DMS 273 (cell line): ENCODE measurements at regions not wholly inside any gene's neighbourhood (a gene's known extent, or its start where the extent isn't known, plus 50 kb on each side); places are given as distances from the start of the nearest gene placed in this dataset.
A peak's percentile ranks its signal among the peaks of the same experiment; 100 is the strongest.

Experiments used
- DNase-seq: peaks from one replicate; lab custom pipeline; 2025; ENCODE audit not compliant: unreplicated experiment; lab: John Stamatoyannopoulos, UW

GRCh38 chr11:107222431-107222830 lies 204.2 kb upstream of the GUCY1A2 start:
- DNase-seq = no peak

DNA sequence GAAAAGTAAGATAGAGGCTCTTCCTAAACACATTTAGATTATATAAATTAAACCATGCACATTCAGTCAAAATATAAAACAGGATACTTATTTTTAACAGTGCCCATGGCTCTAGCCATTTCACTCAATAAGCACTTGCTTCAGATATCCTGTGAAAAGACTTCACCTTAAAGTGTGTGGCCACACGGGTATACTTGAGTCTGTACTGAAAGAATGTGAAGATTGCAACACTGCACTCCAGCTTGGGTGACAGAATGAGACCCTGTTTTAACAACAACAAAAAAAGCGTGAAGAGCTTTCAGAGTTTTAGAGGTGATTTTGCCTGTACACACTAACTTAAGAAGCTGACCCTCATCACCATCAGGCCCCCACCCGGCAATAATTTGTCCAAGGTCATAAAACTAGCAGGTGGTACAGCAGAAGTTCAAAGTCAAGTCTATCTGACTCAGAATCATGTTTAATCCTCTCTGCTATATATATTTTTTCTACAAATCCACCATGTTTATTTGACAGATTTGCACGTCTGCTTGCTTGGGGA lies 203.5 kb upstream of the GUCY1A2 start:
- no peak for DNase-seq

DNA sequence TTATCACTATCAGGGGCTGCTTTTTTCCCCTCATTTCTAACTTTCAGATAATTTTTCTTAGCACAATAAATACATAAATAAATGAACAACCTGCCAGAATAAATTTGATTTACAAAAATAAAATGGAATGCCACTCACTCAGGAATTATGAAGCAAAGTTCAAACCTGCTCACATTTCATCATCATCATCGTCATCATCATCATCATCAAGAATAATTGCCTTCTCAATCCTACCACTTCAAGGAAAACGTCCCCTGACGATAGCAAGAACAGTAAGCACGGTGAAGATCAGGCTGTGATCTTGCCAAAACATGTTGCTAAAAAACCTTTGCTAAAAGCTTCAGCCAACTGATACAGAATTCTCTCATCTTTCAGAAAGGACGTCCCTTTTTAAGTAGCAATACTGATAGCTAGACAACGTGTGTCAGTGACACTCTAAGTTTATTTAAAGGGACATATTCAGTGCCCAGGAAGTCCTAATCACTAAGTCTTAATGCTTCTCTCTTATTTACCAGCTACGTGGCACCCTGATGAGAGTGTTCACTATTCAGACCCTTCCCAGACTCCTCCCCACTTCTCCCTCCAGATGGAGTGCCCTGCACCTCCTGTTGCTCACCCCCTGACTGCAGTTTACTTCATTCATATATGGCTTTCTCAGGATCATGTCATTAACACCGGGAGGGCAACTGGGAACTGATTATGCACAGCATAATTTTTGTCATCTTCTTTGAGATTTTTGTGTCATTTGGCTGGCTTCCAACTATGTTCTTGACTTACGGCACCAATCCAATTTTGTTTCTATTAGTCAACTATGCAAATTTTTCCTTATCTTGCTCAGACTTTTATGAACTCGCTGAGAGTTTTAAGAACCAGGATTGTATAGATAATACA lies 200.1 kb upstream of the GUCY1A2 start:
- DNase-seq = peak; percentile 15

DNA sequence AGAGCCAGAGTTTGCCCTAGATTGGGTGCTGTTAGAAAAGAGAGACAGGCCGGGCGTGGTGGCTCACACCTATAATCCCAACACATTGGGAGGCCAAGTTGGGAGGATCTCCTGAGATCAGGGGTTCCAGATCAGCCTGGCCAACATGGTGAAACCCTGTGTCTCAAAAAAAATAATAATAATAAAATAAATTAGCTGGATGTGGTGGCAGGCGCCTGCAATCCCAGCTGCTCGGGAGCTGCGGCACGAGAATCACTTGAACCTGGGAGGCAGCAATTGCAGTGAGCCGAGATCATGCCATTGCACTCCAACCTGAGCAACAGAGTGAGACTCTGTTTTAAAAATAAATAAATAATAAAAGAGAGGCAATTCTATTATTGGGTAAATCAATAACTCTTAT lies 199.2 kb upstream of the GUCY1A2 start:
- no peak for DNase-seq

GRCh38 chr11:107215010-107215409 lies 196.7 kb upstream of the GUCY1A2 start:
- DNase-seq = no peak

DNA sequence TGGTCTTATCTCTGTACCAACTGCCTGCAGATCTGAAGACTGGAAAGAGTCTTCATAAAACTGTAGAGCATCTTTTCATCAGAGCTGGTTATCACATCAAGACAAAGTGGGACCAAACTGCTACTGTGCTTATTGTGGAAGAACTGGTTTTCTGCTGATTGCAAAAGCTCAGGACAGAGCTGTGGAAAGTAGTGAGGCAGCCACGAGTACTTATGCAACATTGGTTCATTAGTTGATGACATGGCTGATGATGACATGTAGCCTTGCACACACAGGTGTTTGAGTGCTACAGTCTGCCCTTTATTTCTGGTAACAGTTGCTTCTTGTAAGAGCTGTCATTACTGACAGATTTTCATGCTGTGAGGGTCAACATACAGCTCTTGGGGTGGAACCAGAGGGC lies 185.4 kb upstream of the GUCY1A2 start:
- no peak for DNase-seq

DNA sequence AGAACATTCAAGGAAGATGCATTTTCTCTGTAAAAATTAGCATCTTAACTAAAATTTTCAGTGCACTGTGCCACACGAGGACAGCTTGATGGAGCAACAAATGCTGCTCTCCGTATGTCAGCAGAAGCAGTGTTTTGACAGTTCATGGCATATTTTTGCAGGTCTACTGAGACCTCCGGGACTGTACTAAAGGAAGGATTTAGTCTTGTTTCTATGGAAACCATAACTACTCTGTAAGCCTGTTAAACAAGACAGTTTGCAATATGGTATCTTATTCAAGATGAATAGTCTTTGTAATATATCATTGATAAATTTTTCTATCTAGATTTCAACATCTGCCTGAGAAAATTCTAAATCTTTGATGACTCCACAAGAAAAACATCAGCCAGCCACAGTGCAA lies 184.0 kb upstream of the GUCY1A2 start:
- no peak for DNase-seq

DNA sequence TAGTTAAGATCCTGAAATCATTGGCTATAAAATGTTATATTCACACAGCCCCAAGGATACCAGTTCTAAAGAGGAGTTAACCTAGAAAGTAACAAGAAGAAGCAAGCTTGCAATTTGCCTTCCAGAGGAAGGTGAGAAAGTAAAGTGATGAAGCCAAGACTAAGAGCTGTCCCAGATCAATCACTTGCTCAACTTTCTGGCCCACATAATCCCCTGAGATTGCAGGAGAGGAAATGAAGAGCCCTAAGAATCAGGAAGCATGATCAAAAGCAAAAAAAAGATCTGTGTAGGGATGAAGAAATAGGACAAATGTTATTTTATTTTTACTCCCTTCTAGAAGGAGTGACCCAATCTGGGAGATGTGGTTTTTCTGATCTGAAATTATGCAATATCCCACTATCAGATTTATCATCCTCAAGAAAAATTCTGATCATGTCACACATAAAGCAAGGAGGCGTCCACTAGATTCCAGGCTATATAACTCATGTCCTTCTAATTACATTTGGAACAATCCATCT lies 180.3 kb upstream of the GUCY1A2 start:
- DNase-seq = no peak

DNA sequence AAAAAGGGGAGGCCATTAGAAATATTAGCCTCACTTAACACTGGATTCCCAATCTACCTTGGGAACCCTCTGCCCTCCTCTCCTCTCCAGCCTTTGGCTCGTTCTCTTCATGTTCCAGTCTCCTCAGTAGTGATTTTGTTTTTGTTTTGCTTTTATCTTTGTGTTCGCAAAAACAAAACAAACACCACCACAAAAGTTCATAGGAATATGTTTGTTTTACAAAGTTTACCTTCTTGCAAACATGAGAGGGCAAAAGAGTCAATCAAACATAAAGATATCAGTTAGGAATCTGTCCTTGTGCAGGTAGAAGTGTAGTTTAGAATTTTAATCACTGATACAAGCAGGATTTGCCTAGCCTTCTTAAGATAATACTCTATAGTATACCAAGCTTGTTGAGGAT lies 179.7 kb upstream of the GUCY1A2 start:
- no peak for DNase-seq

DNA sequence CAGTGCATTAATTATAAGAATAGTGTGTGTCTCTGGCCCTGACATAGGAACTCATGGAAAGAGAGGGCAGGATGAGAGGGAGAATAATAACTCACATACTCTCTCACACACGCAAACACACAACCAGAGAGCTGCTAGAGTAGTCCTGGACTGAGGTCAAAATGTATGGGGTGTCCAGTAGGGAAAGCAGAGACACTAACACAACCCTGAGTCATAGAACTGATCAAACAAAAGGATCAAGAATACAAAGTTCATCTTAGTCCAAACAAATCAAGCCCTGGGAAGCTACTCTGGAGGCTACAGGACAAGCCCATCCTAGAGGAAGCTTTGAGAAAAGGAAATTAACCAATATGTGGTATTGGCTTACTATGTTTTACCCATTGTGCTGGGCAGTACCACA lies 178.5 kb upstream of the GUCY1A2 start:
- no peak for DNase-seq

- no peak for DNase-seq
These were observed 166.7 kb upstream of the GUCY1A2 start for GRCh38 chr11:107184986-107185385.

- DNase-seq = no peak
These were observed 165.7 kb upstream of the GUCY1A2 start for GRCh38 chr11:107183953-107184352.

DNA sequence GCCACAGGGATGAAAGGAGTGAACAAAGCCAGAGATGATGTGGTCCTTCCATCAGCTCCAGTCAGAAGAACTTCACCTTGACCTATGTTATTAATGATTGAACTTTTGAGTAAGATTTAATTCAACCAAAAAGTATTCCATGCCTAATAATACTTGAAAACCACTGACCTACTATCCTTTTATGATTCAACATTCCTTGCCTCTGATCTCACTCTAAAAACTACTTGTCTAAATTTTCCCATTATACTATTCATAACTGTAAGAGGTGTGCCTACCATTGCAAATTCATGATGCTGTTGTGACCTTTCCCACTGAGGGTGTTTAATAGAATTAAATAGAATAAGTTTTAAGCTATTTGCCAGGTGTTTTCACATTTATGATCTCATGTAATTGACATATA lies 164.7 kb upstream of the GUCY1A2 start:
- no peak for DNase-seq

GRCh38 chr11:107180236-107180635 lies 162.0 kb upstream of the GUCY1A2 start:
- DNase-seq = no peak

DNA sequence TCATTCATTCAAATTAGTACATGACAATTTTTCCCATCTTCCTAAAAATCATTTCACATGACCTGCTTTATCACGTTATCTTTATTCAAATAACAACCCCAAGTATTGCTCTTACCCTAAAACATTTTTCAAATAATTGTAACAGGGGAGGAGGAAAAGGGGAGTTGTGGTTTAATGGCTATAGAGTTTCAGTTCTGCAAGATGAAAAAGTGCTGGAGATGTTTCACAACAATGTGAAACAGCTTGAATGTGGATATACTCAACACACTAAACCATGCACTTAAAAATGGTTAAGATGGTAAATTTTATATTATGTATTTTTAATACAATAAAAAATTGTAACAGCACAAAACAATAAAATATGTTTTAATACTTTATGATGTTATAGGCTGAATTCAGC lies 161.6 kb upstream of the GUCY1A2 start:
- no peak for DNase-seq

- DNase-seq = no peak
These were observed 158.8 kb upstream of the GUCY1A2 start for GRCh38 chr11:107177106-107177477.

- DNase-seq = no peak
These were observed 158.2 kb upstream of the GUCY1A2 start for GRCh38 chr11:107176148-107177105.

DNA sequence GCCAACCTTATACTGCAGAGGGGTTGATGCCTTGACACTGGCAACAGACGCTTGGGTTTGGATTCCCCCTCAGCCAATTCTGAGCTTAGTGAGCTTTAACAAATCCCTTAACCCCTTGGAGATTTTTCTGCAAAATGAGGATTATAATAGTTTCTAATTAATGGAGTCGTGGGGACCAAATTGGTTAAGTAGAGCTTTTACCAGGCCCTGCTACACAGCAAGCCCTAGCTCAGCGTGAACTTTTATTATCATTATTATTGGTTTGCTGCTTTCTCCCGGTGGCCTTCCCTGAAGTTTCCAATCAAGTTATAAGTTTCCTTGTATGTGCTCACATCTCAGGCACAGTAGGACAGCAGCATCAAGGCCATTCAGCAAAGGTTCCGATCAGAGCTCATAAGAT lies 156.6 kb upstream of the GUCY1A2 start:
- DNase-seq = no peak

DNA sequence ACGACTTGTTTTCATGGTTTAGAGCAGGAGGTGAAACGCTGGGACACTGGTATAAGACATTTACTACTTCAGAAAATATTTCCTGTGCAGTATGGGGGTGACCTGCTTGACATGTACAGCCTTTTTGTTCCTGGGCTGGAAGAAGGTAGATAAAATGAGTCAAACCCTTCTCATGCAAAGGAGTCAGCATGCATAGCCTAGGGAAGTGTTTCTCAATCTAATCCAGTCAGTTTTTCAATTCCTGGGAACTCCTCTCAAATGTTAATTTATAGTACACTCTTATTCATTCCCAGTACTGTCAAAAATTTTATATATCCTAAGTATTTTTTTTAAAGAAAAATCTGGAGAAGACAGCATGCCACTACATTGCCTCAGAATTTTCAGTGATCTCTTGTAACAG lies 154.7 kb upstream of the GUCY1A2 start:
- no peak for DNase-seq

DNA sequence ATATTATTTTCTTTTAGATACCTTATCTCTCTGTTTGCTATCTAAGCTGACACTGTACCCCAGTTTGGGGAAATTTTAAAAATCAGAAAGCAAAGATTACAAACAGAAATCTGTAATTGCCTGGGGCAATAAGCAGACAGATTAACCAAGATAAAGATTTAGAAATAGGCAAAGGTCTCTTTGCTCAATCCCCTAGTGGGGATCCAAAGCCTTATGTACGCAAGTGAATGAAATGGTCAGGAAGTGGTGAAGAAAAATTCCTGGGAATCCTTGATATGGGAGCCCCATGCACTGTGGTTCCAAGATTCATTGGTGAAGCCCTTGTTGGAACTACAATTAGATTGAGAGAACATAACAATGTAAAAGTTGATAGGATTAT lies 139.5 kb upstream of the GUCY1A2 start:
- no peak for DNase-seq

DNA sequence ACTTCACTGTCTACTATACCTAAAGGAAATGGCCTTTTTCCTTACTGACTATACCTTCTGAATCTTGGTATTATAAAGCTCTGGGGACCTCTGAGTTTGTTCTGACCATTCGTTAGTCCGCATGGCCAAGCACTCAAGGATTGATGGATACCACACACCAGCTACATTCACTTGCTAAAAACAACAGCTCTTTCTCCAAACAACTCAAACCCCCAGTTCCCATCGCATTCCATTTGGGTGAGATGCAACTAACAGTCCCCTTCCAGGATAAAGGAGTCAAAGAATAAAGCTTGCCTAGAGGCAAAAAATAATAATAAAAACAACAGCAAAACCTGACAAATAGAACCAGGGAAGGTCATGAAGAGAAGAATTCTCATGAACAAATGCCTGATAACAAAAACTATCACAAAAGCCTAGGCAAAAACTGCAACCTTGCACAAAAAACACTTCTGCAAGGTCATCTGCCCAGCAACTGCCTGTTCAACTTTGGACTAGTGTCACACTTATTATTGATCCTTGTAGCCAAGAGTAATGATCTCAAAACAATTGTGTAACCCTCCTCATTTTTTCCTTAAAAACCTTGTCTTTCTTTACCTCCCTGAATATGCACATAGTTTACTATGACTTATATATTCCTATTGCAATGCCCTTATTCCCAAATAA lies 139.0 kb upstream of the GUCY1A2 start:
- DNase-seq = no peak
